HG02981 (cell line): ENCODE measurements at regions not wholly inside any gene's neighbourhood (a gene's known extent, or its start where the extent isn't known, plus 50 kb on each side); places are given as distances from the start of the nearest gene placed in this dataset.
"Not testable (repeated sequence)": the region's sequence is repeated elsewhere in the genome, so short reads cannot be mapped to it uniquely, and the experiment has no call there.

Source experiments
- ATAC-seq: cut with Tn5 transposase; IDR thresholded peaks from one replicate; pipeline ENCODE4 v1.9.1; 2021; ENCODE audit warnings: mild to moderate bottlenecking, moderate library complexity; ENCODE audit not compliant: unreplicated experiment

DNA sequence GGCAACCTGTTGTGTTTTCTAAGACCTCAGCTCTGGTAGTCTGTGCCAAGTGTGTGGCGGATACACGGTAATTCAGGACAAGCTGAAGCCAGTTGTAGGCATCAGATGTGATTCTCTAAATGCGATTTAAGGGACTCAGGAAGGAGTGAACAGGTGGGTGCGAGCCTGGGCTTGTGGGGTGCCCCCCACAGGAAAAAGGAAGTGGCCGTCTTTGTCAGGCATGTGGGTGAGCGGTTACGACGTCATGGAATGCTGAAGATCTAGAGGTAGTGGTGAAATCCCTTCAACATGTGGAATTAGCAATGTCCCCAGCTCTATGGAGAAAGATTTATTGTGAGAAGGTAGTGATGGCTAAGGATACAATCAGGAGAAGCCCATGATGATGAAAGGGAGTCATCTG, 95.1 kb upstream of the EXOC2 start:
- ATAC-seq, result no peak

DNA sequence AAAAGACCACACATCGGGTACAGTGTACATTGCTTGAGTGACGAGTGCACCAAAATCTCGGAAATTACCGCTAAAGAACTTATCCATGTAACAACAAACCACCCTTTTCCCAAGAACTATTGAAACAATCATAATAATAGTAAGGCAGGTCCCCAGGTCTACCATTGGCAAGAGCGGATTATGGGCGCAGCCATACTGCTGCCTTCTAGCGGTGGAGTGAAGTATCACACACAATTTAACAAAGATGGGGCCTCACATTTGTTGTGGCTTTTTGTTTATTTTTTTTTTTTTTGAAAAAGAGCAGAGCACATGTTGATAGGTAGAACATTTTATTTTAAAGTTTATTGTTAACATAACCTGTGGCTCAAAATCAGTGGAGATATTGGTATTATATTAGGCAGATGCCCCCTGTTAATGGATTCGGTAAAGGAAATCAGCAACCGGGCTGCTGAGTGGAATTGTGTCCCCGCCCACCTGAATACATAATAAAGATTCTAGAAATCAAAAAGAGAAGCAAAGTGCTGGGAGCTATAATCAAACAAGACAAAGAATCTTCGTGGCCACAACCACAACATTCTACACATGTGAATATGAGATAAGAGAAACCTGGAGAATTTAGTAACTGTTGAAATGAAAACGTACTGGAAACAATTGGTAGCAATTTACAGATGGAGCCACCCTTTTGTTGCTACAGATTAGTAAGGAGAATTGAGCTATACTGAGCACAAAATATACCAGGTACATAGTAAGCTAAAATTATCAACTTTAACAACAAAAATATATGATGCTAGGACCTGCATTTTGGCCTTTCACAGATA, 94.2 kb upstream of the EXOC2 start:
- no peak for ATAC-seq

DNA sequence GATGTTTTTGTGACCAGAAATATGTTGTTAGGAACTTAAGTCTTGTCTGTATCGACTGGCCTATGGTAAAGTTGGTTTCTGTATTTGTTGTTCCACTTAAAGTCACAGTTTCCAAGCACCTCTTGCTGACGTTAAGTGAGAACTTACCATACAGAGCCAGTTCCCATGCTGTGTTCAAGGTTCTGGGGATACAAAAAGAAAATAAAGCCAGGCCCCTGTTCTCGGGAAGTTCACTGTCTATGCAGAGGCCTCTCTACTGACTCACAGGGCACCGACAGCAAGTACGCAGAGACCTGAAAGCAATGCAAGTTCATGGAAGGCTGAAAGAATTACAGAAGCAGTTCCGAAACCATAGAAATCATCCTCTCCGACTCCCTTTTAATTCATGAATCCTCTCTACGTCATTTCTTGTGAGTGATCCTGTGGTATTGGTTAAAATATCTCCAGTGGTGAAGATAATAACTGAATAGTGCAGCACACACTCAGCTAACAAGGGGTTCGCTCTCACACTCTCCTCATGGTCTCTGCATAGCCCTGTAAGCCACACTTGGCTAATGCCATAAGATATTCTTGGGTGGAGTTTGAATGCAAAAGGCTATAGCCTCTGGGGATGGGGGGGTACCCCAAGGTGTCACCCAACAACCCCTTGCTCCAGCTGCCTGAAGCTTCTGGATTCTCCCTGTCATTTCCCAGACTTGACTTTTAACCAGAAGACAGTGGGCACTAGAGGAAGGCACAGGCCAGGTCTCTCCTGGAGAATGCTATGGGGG, 91.2 kb upstream of the EXOC2 start:
- ATAC-seq, result no peak

DNA sequence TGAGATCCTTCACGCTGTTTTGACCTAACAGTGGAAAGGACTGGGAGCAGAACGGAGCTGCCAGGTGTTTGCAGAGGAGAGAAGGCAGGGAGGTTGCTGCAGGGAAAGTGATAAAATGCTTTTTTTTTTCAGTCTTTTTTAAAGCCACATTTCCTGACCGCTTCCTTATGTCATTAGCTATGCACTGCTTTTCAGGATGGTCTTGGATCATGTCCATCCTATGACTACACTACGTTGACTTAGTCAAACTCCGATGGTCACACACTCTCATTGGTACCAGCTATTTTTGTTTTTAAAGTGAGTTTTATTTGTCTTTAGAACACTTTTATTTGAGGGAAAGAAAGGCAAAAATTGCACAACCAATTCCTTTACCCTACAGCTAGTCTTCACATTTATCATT, 89.2 kb upstream of the EXOC2 start:
- ATAC-seq, result no peak

DNA sequence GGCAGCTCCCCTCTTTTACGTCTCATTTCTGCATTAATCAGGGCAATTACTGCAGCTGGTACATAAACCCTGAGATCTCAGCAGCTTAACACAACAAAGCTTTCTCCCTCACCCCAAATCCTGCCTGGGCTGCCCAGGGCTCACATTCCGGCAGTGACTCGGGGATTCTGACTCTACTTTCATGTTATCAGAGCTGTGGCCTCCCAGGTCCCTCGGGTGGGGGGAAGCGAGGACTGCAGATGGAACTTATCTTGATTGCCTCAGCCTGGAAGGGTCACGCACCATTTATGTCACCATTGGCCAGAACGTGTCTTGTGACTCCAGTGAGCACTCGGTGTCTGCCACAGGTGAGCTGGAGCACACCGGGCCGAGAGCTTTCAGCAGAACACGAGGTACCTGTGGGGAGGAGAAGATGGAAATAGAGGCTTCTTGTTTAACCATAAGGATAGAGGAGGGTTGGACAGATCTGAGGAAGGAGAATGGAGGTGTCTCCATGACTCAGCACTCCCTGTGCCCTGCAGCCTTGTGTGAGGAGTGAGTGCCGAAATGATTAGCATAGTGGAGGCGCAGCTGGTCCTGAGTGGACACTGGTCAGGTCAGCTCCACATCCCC, 88.5 kb upstream of the EXOC2 start:
- no peak for ATAC-seq

DNA sequence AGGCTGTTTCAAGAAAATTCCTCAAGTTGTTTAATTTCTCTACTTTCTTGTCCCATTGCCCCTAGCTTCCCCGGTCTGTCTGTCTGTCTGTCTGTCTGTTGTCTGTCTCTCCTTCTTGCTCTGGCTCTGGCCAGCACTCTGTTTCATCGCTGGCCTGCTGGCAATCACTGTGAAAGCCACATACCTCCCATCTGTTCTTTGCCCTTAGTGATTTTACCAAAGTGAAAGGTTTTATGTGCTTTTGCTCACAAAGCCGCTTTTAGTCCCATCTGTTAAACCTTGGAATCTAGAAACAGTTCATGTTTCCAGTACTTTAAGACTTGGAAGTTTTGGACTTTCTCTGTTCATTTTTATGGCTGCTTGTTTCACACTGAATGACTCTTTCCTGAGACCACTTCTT, 87.8 kb upstream of the EXOC2 start:
- ATAC-seq, result no peak

DNA sequence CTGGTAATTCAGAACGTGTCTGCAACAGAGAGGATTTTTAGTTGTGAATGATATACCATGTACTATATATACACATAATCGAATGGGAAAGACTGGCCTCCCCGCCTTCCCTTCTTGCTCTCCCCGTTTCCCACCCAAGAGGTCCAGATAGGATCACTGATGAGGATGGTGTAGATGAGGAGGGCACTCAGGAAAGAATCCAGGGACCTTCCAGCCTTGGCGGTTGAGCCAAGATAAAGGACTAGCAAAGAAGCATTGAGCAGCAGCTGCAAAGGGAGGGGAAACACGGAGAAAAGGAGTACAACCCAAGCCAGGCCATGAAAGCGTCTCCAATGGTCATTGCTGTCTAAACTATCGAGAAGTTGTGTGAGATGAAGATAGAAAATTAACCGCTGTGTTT, 84.0 kb upstream of the EXOC2 start:
- ATAC-seq, result no peak

DNA sequence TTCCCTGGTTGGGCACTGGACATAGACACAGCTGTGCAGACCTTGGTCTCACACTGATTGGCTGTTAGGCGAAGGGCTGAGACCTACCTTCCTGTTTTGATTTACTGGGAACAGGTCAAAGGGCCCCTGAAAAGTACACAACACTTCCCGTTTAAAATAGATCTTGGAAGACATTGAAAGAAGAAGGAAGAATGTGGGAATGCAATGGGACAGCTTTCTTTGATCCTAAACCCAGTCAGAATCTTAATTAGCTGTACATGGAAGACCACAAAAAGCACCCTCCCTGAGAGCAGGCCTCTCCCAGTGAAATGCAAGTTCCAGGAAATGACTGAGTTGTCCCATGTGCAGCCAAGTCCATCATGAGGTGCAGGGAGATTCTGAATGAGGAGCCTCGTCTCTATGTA, 83.6 kb upstream of the EXOC2 start:
- no peak for ATAC-seq

DNA sequence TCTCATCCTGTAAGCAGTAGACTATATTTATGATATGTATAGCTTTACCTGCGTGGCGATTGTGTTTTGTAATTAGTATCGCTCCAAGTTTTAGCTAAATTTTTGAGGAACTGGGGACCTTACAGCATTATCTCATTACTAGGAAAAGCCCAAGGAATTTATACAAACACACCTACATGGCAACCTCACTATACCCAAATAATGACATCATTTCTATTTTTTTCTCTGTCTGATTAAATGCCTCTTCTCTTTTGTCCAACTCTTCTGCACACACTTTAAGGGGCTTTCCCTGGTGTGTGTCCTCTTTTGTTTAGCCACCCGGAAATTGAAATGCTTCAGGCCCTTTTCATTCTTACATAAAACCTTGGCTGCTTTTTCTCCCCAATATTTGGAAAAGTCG, 82.9 kb upstream of the EXOC2 start:
- ATAC-seq, result no peak

DNA sequence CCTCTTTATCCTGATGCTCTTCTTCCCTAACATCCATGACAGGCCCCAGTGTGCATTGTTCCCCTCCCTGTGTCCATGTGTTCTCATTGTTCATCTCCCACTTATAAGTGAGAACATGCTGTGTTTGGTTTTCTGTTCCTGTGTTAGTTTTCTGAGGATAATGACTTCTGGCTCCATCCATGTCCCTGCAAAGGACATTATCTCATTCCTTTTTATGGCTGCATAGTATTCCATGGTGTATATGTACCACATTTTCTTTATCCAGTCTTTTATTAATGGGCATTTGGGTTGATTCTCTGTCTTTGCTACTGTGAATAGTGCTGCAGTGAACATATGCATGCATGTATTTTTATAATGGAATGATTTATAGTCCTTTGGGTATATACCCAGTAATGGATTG, 78.7 kb upstream of the EXOC2 start:
- ATAC-seq, result not testable (repeated sequence)

DNA sequence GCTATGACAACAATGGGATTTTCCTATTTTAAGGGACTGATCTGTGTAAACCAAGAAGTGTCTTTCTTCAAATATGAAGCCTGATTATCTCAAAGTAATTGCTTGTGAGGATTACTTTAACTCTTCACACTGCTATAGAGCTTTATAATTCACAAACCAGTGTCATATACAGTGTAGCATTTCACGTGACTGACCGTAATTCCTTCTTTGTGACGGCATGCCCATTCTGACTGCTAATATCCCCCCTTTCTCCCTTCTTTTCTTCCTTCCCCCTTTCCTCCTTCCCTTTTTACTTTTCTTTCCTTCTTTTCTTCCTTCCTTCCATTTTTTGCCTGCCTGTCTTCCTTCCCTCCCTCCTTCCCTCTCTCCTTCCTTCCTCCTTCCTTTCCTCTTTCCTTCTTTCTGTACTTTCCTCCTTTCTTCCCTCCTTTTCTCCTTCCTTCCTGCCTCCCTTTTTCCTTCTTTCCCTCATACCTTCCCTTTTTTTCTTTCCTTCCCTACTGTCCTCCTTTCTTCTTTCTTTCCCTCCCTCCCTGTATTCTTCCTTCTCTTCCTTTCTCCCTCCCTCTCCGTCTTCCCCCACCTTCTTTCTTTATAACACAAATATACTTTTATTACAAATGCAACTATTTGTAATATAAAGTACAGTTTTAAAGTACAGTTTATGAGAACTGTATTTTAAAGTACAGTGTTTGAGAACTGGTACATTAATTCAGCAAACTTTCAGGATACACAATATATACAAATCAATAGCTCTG, 75.0 kb upstream of the EXOC2 start:
- no peak for ATAC-seq

DNA sequence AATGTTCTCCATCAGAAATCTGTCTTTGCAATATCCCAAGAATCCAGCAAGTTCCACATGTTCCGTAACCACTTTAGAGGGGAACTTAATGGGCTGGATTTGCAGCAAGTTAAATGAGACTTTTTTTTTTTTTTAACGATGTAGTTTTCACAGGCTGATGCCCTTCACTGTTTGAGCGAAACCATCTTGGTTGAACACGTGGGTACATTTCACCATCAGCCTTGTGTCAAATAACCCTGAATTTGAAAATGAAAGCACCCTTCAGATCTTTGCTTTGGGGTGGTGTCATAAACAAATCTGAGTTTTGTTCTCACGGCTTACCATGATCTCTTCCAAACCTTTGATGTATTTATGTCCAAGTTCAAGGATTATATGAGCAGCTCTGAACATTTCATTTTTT, 73.7 kb upstream of the EXOC2 start:
- ATAC-seq, result no peak

DNA sequence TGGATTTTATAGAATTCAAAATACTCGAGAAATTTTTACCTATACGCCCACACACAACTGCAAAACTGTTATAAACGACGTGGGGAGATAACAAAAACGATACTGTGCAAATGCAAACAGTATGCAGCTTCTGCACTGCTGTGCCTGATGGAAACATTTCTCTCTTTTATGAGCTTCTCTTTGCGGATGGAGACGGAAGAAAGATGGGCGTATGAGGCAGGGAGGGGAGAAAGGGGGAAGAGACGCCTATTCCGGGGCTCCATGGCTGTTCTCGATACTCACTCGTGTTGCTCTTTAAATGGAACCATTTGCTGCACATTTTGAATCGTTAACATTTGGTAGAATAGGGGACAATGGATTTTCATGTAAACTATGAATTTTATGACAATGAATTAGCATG, 69.1 kb upstream of the EXOC2 start:
- ATAC-seq, result no peak

DNA sequence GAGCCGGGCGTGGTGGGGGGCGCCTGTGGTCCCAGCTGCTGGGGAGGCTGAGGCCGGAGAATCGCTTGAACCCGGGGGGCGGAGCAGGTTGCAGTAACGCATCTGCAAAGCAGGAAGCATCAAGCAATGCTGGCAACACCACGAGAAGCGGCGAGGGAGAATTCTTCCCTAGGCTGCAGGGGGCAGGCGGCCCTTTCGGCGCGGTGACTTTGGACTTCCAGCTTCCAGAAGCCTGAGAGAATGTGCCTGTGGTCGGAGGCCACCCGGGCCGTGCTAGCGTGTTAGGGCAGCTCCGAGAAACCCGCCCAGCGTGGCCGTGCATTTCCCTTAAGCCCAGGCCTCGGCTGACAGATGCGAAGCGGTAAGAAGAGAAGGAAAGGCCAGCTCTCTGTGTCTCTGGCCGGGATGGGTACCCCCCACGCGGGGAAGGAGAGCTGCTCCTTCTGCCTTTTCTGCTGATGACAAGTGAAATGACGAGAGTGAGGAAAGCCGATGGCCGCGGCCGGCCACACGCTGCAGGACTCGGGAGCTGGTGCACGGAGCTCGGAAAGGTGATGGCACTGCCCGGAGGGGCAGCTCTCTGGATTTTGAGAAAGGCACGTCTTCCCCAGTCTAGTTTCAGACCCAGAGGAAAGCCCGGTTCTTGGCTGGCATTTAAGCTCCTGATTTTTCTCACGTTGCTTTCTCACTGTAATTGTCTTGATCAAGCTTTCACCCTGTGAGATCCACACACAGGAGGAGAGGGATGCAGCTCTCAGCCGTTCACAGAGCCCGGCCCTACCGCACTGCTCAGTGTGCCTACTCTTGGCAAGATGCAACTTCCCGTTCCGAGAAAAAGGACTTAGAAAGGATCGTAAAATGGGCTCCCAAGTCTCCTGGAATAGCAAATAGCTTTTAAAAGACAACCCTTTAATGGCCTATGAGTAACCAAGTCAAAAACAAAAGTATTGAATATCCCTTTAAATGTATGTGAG, 68.3 kb upstream of the EXOC2 start:
- no peak for ATAC-seq

DNA sequence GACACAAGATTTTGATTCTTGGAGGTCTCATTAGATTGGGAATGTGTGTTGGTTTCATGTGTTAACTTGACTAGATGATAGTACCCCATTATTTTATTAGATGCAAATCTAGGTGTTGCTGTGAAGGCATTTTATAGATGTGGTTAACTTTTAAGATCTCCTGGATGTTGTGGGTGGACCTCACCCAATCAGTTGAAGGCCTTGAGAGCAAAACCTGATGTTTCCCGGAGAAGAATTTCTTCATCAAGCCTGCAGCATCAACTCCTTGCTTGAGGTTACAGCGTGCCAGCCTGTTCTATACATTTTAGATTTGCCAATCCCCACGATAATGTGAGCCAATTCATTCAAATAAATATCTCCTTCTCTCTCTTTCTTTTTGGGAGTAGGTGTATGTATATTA, 66.8 kb upstream of the EXOC2 start:
- no peak for ATAC-seq

DNA sequence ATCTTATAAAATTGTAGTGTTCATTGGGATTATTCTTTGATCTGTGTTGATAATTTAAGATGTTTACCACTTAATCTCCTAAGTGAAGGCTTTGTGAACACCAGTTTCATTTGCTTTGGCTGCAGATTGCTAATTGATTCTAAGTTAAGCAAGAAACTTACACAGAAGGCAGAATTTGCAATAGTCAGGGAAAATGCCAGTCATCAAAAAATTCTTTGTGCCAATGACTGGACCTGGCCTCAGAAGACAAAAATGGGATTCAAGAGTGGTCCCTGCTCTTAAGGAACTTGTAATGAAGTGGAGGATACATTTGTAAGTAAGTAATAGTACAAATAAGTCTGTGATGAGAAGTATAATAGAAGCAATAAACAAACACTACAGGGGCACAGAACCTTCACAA, 63.3 kb upstream of the EXOC2 start:
- no peak for ATAC-seq

DNA sequence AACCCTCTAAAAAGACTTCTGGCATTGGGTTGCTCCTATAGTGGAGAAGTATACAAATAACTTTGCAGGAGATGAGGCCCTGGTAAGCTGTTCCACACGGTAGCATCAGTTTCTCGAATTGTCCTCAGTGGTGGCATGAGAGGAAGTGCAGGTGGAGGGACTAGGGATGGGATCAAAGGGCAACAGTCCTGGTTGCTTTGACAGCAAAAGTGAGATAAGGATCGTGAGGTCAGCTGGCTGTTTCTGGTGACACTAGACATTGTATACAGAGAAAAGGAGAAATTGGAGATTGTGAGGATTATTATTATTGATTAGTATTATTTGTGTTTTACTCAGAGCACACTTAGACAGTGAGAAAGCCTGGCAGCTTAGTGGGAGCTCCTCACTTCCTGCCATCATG, 61.3 kb upstream of the EXOC2 start:
- ATAC-seq, result no peak

DNA sequence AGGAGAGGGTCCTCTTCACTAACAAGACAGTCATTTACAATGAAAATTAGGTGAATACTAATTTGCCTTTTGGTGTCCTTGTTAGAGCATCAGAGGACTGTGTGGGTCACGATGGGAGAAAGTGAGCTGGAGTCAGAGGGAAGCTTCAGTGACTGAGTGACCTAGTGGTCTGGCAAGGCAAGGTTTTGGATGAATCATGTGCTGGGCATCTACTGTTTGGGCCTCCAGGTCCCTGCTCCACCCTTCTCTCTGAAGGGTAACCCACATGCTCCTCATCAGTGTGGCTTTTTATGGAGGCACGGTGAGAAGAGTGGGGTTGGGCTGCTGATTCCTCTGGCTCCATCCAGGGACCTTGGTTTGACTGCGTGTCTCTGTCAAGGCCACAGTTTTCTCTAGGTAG, 60.5 kb upstream of the EXOC2 start:
- no peak for ATAC-seq

DNA sequence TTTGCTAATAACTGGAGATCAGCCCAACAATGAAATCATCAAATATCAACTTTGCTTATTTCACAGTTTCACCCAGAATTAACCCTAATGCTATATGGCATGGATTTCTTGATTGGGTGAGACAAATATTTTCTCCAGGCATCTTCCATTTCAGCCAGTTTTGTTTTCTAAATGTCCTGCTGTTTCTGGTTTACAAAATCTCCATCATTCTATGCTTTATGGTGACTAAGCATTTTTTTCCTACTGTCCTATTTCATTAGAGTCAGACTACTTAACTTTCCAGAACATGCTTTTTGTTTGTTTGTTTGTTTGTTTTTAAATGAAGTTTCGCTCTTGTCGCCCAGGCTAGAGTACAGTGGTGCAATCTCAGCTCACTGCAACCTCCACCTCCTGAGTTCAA, 59.5 kb upstream of the EXOC2 start:
- ATAC-seq, result no peak

DNA sequence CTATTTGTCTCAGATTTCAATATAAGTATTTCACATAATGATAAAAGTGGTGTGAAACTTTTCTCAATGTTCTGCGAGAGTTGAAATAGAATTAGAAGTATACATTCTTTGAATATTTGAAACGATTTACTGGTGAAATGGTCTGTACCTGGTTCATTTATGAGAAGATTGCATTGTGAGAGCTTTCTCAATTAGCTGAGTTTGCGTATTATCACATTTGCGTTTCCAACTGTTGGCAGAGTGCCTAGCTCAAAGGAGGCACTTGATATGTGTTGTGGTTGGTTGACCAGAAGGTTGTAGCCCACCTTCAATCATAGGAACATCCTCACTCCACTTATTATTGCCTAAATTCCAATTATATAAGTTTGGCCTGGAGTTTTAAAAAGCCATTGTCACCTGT, 58.8 kb upstream of the EXOC2 start:
- ATAC-seq, result no peak
